HCT116 (cell line): ENCODE measurements at regions not wholly inside any gene's neighbourhood (a gene's known extent, or its start where the extent isn't known, plus 50 kb on each side); places are given as distances from the start of the nearest gene placed in this dataset.

Source experiments
- ATAC-seq: fragments of 200-7000 bp; cut with Tn5 transposase; 2 replicates; pipeline ENCODE4 v1.9.1; 2020; ENCODE audit warnings: mild to moderate bottlenecking, moderate library complexity
- BruUV-seq: library from RNA; stranded (reverse); fragments of 400-500 nt; replicated peaks from 2 replicates; lab custom pipeline; 2021; lab: Mats Ljungman, UMichigan
- CTCF ChIA-PET: fragments of 300-600 bp; sonication (Branson Sonifier 250); formaldehyde crosslinking; loops from one replicate; lab custom pipeline; 2021; ENCODE audit warnings: antibody characterized with exemption; lab: Charles Lee
- POLR2A ChIA-PET: fragments of 300-600, 350-600 bp; sonication (Branson Sonifier 250); formaldehyde crosslinking; loops from one replicate; lab custom pipeline; 2021; ENCODE audit warnings: antibody characterized with exemption; lab: Charles Lee
- RAD21 ChIA-PET, 2 experiments: fragments of 300-600 bp; sonication (Branson Sonifier 250); formaldehyde crosslinking; loops; one replicate each; lab custom pipeline; 2023; ENCODE audit warnings: low total read pairs in 2 of 2; ENCODE audit not compliant: uncharacterized antibody in 2 of 2, unreplicated experiment in 2 of 2, low non-redundant PET in 1 of 2; lab: Charles Lee
- DNase-seq: peaks from one replicate; pipeline ENCODE4 v3.0.0-alpha.2; 2010; ENCODE audit warnings: low read depth, low spot score
- H2AFZ ChIP-seq: fragments of 200-600 bp; shearing (Covaris generic), sonication (generic); 2 replicates; pipeline ENCODE4 v1.6.1; 2017; ENCODE audit warnings: low read depth, mixed run types, mixed read lengths, antibody characterized with exemption, low read length; ENCODE audit not compliant: poor library complexity, severe bottlenecking
- H3K27ac ChIP-seq: 2 replicates; pipeline ENCODE4 v1.5.1; 2012; ENCODE audit warnings: low read depth, low read length
- H3K27me3 ChIP-seq: fragments of 200-600 bp; sonication (generic); 2 replicates; pipeline ENCODE4 v1.6.1; 2016; ENCODE audit warnings: mixed run types, low read length, mixed read lengths; ENCODE audit not compliant: insufficient read depth
- H3K36me3 ChIP-seq, 2 experiments: fragments of 200-500 bp in 1 of 2; fragments of 200-600 bp in 1 of 2; sonication (Bioruptor generic) in 1 of 2; sonication (generic) in 1 of 2; 2 replicates each; pipeline versions ENCODE4 v1.5.1 to v1.6.1; 2014 to 2016; ENCODE audit warnings: low read length in 2 of 2, inconsistent platforms in 1 of 2, mixed read lengths in 1 of 2, mixed run types in 1 of 2; ENCODE audit not compliant: insufficient read depth in 2 of 2, control insufficient read depth in 1 of 2
- H3K4me1 ChIP-seq, 2 experiments: fragments of 200-600 bp in 1 of 2; sonication (generic) in 1 of 2; 2 replicates each; pipeline versions ENCODE4 v1.5.1 to v1.6.1; 2012 to 2017; ENCODE audit warnings: low read length in 2 of 2, inconsistent platforms in 1 of 2, mild to moderate bottlenecking in 1 of 2, mixed read lengths in 1 of 2, mixed run types in 1 of 2, moderate library complexity in 1 of 2; ENCODE audit not compliant: insufficient read depth in 2 of 2, control insufficient read depth in 1 of 2
- H3K4me2 ChIP-seq: fragments of 200-600 bp; sonication (generic); 2 replicates; pipeline ENCODE4 v1.6.1; 2017; ENCODE audit warnings: mixed run types, low read length, mixed read lengths
- H3K4me3 ChIP-seq, 2 experiments: fragments of 200-600 bp in 1 of 2; sonication (generic) in 1 of 2; replicated peaks in 1 of 2; 2 replicates each; pipeline ENCODE4 v1.5.1; 2011 to 2016; ENCODE audit warnings: low read length in 2 of 2, control low read depth in 1 of 2, low read depth in 1 of 2, mild to moderate bottlenecking in 1 of 2, mixed read lengths in 1 of 2, mixed run types in 1 of 2
- H3K79me2 ChIP-seq: fragments of 200-600 bp; sonication (generic); 2 replicates; pipeline ENCODE4 v1.6.1; 2017; ENCODE audit warnings: mild to moderate bottlenecking, mixed run types, low read length, moderate library complexity, mixed read lengths; ENCODE audit not compliant: insufficient read depth
- H3K9ac ChIP-seq: fragments of 200-600 bp; sonication (generic); 2 replicates; pipeline ENCODE4 v1.6.1; 2016; ENCODE audit warnings: low read length, mixed read lengths
- H3K9me2 ChIP-seq: fragments of 200-600 bp; sonication (generic), shearing (Covaris generic); 2 replicates; pipeline ENCODE4 v1.6.1; 2017; ENCODE audit warnings: mixed run types, mild to moderate bottlenecking, moderate library complexity; ENCODE audit not compliant: insufficient read depth
- H3K9me3 ChIP-seq, 2 experiments: fragments of 200-500 bp in 1 of 2; fragments of 200-600 bp in 1 of 2; sonication (Bioruptor generic) in 1 of 2; sonication (generic) in 1 of 2; 2 replicates each; pipeline ENCODE4 v1.6.1; 2014 to 2017; ENCODE audit warnings: low read length in 2 of 2, mixed read lengths in 2 of 2, inconsistent platforms in 1 of 2, low read depth in 1 of 2, mild to moderate bottlenecking in 1 of 2, mixed run types in 1 of 2, moderate library complexity in 1 of 2; ENCODE audit not compliant: control insufficient read depth in 1 of 2, insufficient read depth in 1 of 2
- H4K20me1 ChIP-seq: fragments of 200-600 bp; sonication (generic), shearing (Covaris generic); 2 replicates; pipeline ENCODE4 v1.6.1; 2017; ENCODE audit warnings: mixed run types, mild to moderate bottlenecking, moderate library complexity; ENCODE audit not compliant: insufficient read depth
- EGR1 ChIP-seq: IDR thresholded peaks from 2 replicates; pipeline ENCODE4 v1.6.1; 2012; ENCODE audit warnings: low read depth
- ELF1 ChIP-seq: IDR thresholded peaks from 2 replicates; pipeline ENCODE4 v1.6.1; 2012; ENCODE audit warnings: low read depth, borderline replicate concordance
- EZH2phosphoT487 ChIP-seq: fragments of 200-600 bp; IDR thresholded peaks from 2 replicates; pipeline ENCODE4 v1.6.1; 2018; ENCODE audit warnings: antibody characterized with exemption, borderline replicate concordance
- FOSL1 ChIP-seq: IDR thresholded peaks from 2 replicates; pipeline ENCODE4 v1.6.1; 2012; ENCODE audit warnings: low read depth
- RAD21 ChIP-seq: IDR thresholded peaks from 2 replicates; pipeline ENCODE4 v1.6.1; 2012; ENCODE audit warnings: low read depth, mild to moderate bottlenecking
- SP1 ChIP-seq: IDR thresholded peaks from 2 replicates; pipeline ENCODE4 v1.6.1; 2012; ENCODE audit warnings: low read depth
- ZFX ChIP-seq: fragments of 450-650 bp; IDR thresholded peaks from 2 replicates; pipeline ENCODE4 v1.6.1; 2017
- intact Hi-C: fragments of 100-400 bp; cut with micrococcal nuclease; formaldehyde crosslinking; loops from 2 replicates; pipeline ENCODE4 v1.10.0; 2022
- TF ChIP-seq, protein P1 (sequence below): IDR thresholded peaks from 2 replicates; pipeline ENCODE4 v1.6.1; 2011; ENCODE audit warnings: mild to moderate bottlenecking, low read length, moderate library complexity; ENCODE audit not compliant: insufficient replicate concordance; ENCODE audit errors: extremely low read depth
- TF ChIP-seq, protein P2 (sequence below): IDR thresholded peaks from 2 replicates; pipeline ENCODE4 v1.6.1; 2012; ENCODE audit warnings: low read depth

DNA sequence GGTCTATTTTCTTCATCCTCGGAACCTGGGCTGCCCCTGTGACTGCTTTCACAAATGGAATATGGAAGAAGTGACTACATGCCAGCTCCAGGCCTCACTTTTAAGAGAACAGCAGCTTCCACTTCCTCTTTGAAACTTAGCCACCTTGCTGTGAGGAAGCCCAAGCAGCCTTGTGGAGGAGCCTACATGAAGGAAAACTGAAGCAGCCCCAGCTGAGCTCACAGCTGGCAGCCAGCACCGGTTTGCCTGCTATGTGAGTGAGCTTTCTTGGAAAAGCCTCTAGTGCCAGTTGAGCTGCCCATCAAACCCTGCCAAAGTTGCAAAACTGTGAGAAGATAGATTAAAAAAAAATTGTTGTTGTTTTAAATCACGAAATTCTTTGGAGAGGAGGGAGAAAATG, 498.0 kb upstream of the PROK2 start:
- no peaks in the 10 kb centered on the region for H3K79me2 ChIP-seq
- H4K20me1 ChIP-seq: no peaks in the 10 kb centered on the region
- no peak overlapping the region for H3K9ac ChIP-seq
- no peaks in the 10 kb centered on the region for H3K4me1 ChIP-seq
- H3K9me3 ChIP-seq: no peaks in the 10 kb centered on the region
- intact Hi-C loops: no loop called here
- H2AFZ ChIP-seq: no peak overlapping the region
- H3K4me3 ChIP-seq: no peak overlapping the region
- H3K36me3 ChIP-seq: no peaks in the 10 kb centered on the region
- TF ChIP-seq ZFX (no peak), FOSL1 (no peak), RAD21 (no peak), EZH2phosphoT487 (no peak), EGR1 (no peak), SP1 (no peak), ELF1 (no peak)
- TF ChIP-seq, protein P1, sequence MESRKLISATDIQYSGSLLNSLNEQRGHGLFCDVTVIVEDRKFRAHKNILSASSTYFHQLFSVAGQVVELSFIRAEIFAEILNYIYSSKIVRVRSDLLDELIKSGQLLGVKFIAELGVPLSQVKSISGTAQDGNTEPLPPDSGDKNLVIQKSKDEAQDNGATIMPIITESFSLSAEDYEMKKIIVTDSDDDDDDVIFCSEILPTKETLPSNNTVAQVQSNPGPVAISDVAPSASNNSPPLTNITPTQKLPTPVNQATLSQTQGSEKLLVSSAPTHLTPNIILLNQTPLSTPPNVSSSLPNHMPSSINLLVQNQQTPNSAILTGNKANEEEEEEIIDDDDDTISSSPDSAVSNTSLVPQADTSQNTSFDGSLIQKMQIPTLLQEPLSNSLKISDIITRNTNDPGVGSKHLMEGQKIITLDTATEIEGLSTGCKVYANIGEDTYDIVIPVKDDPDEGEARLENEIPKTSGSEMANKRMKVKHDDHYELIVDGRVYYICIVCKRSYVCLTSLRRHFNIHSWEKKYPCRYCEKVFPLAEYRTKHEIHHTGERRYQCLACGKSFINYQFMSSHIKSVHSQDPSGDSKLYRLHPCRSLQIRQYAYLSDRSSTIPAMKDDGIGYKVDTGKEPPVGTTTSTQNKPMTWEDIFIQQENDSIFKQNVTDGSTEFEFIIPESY: no peak
- TF ChIP-seq, protein P2, sequence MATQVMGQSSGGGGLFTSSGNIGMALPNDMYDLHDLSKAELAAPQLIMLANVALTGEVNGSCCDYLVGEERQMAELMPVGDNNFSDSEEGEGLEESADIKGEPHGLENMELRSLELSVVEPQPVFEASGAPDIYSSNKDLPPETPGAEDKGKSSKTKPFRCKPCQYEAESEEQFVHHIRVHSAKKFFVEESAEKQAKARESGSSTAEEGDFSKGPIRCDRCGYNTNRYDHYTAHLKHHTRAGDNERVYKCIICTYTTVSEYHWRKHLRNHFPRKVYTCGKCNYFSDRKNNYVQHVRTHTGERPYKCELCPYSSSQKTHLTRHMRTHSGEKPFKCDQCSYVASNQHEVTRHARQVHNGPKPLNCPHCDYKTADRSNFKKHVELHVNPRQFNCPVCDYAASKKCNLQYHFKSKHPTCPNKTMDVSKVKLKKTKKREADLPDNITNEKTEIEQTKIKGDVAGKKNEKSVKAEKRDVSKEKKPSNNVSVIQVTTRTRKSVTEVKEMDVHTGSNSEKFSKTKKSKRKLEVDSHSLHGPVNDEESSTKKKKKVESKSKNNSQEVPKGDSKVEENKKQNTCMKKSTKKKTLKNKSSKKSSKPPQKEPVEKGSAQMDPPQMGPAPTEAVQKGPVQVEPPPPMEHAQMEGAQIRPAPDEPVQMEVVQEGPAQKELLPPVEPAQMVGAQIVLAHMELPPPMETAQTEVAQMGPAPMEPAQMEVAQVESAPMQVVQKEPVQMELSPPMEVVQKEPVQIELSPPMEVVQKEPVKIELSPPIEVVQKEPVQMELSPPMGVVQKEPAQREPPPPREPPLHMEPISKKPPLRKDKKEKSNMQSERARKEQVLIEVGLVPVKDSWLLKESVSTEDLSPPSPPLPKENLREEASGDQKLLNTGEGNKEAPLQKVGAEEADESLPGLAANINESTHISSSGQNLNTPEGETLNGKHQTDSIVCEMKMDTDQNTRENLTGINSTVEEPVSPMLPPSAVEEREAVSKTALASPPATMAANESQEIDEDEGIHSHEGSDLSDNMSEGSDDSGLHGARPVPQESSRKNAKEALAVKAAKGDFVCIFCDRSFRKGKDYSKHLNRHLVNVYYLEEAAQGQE: no peak
- ChIA-PET POLR2A (no interaction called here), CTCF (no interaction called here), RAD21 (no interaction called here)
- DNase-seq (no peak), ATAC-seq (no peak)
- H3K27ac ChIP-seq: no peak overlapping the region
- H3K4me2 ChIP-seq: no peak overlapping the region
- peaks cover 33% of the 10 kb centered on the region for H3K27me3 ChIP-seq
- no TSS peak for BruUV-seq
- no peaks in the 10 kb centered on the region for H3K9me2 ChIP-seq
